ENCODE measurements at regions not wholly inside any gene's neighbourhood (a gene's known extent, or its start where the extent isn't known, plus 50 kb on each side); places are given as distances from the start of the nearest gene placed in this dataset.

- TF ChIP-seq REST (IDR thresholded peaks at IDR 0.05) (no peak), HNF4A (conservative IDR thresholded peaks at IDR 0.05) (no peak), ATF3 (IDR thresholded peaks at IDR 0.05) (no peak), NR2F2 (IDR thresholded peaks at IDR 0.05) (no peak), JUND (IDR thresholded peaks at IDR 0.05) (no peak), RAD21 (IDR thresholded peaks at IDR 0.05) (no peak), FOXA2 (IDR thresholded peaks at IDR 0.05) (no peak), YY1 (IDR thresholded peaks at IDR 0.05) (no peak), SP1 (IDR thresholded peaks at IDR 0.05) (no peak)
These were observed 435.4 kb downstream of the IRS1 start (continued) for GRCh38 chr2:226364217-226364616.

GRCh38 chr2:226362980-226363379 lies 436.6 kb downstream of the IRS1 start:
- no peak overlapping the region for H3K27ac ChIP-seq (ENCODE audit: low read depth in 1 of 2, low read length in 2 of 2)
- no peak for TF ChIP-seq HNF4A (conservative IDR thresholded peaks at IDR 0.05)
- TF ChIP-seq RAD21 (IDR thresholded peaks at IDR 0.05) = no peak
- TF ChIP-seq GABPA (IDR thresholded peaks at IDR 0.05 in 1 of 2, conservative IDR thresholded peaks at IDR 0.05 in 1 of 2) = no peak
- no peak for TF ChIP-seq JUND (IDR thresholded peaks at IDR 0.05)
- TF ChIP-seq FOXA2 (IDR thresholded peaks at IDR 0.05) = no peak
- TF ChIP-seq ATF3 (IDR thresholded peaks at IDR 0.05) = no peak
- TF ChIP-seq CTCF (IDR thresholded peaks at IDR 0.05; ENCODE audit: low read depth, low read length, missing input control) = no peak
- no peak for TF ChIP-seq EGR1 (IDR thresholded peaks at IDR 0.05; ENCODE audit: low read depth in 2 of 2)
- TF ChIP-seq ZBTB33 (IDR thresholded peaks at IDR 0.05) = no peak
- no peak for TF ChIP-seq HNF4G (IDR thresholded peaks at IDR 0.05)
- TF ChIP-seq FOXA1 (IDR thresholded peaks at IDR 0.05) = no peak
- no peak for TF ChIP-seq NR2F2 (IDR thresholded peaks at IDR 0.05)
- DNase-seq (ENCODE audit: low spot score) = no peak

More at GRCh38 chr2:226362980-226363379, 436.6 kb downstream of the IRS1 start:
- 78% methylated on average over 2 of the region's 2 CpGs for WGBS
- Histone ChIP-seq H3K27me3 (ENCODE audit: control insufficient read depth in 4 of 4, insufficient read depth in 4 of 4, low read length in 3 of 4) (no peaks in the 10 kb centered on the region), H3K4me3 (ENCODE audit: low read depth in 1 of 3, low read length in 3 of 3) (no peak overlapping the region), H3K9ac (ENCODE audit: low read depth in 1 of 2, low read length in 2 of 2) (no peak overlapping the region), H3K9me3 (ENCODE audit: control insufficient read depth in 4 of 4, low read length in 3 of 4) (no peaks in the 10 kb centered on the region), H3K4me1 (ENCODE audit: control insufficient read depth in 4 of 4, insufficient read depth in 4 of 4, low read length in 3 of 4) (no peaks in the 10 kb centered on the region), H3K36me3 (ENCODE audit: control insufficient read depth in 4 of 4, insufficient read depth in 3 of 4, low read depth in 1 of 4, low read length in 3 of 4) (no peaks in the 10 kb centered on the region)

Measured in liver (tissue), 8 donors.